NCI-H526 treated with DMSO at 0.1 percent for 48 hours (cell line): ENCODE measurements at regions not wholly inside any gene's neighbourhood (a gene's known extent, or its start where the extent isn't known, plus 50 kb on each side); places are given as distances from the start of the nearest gene placed in this dataset.
"Not testable (repeated sequence)": the region's sequence is repeated elsewhere in the genome, so short reads cannot be mapped to it uniquely, and the experiment has no call there.

ENCODE experiments used
- DNase-seq: peaks from one replicate; lab custom pipeline; 2025; lab: John Stamatoyannopoulos, UW

DNA sequence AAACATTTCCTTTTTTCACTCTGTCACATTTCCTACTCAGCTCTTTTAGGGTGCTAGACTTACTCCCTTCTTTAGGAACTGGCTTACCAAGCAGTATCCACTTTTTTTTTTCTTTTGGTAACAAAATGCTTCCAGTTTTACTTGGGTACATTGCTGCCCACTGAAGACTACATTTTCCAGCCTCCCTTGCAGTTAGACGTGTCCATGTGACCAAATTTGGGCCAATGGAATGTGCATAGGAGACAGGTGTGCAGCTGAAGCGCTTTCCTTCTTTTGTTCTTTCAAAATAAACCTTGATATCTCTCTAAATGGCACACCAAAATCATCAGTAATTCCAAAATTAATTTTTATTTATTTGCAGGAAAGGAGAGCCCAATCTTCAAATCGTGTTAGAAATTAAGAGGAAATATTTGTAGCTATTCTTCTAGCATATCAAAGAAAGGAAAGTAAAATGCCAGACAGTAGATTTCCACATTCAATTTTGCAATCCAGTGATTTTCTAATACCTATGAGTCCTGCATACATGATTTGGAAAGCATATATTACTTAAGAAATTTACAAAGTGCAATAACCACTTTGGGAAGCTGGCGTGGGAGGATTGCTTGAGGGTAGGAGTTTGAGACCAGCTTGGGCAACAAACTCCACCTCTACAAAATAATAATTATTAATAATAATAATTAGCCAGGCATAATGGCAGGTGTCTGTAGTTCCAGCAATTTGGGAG, 422.0 kb upstream of the FRG2C start:
- DNase-seq: no peak

DNA sequence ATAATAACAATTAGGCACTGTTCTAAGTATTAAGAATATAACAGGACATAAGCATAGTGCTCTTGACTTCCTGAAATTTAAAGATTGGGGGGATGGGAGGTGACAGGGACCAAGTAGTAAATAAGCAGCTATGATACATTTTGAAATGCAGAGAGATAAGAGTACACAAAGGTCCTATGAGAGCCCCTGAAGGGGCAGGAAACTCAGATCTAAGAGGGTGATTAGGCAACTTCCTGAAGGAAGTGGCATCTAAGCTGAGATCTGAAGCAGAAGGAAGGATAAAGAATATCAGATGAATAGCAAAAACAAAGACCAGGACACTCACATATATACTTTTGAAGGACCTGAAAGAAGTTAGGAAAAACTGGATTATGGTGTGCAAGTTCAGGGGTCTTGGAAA, 415.2 kb upstream of the FRG2C start:
- no peak for DNase-seq

- DNase-seq: no peak
These were observed 409.4 kb upstream of the FRG2C start for GRCh38 chr3:75254685-75255084.

- DNase-seq: not testable (repeated sequence)
These were observed 405.1 kb upstream of the FRG2C start for GRCh38 chr3:75258825-75259683.

GRCh38 chr3:75260975-75261374, 403.2 kb upstream of the FRG2C start:
- DNase-seq: not testable (repeated sequence)

- no peak for DNase-seq
These were observed 401.5 kb upstream of the FRG2C start for GRCh38 chr3:75262661-75263060.

GRCh38 chr3:75265897-75266296, 398.2 kb upstream of the FRG2C start:
- no peak for DNase-seq

DNA sequence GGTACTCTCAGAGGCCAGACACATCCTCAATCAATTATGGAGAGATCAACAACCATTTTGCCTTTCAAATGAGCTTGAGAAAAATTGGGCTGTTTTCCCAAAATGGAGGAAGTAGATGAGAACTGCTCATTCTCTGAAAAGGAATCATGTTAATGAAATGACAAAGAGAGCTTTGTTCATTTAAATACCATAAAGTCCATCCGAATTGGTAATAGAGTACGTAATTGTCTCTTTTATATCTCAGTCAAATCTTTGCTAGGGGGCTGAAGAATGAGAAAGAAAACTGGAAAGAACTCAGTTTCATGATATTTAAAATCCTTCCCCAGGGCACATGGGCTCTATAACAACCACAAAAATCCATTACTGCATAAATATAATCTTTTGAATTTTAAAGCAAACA, 395.6 kb upstream of the FRG2C start:
- DNase-seq: not testable (repeated sequence)

- DNase-seq: not testable (repeated sequence)
These were observed 391.9 kb upstream of the FRG2C start for GRCh38 chr3:75272237-75272636.

DNA sequence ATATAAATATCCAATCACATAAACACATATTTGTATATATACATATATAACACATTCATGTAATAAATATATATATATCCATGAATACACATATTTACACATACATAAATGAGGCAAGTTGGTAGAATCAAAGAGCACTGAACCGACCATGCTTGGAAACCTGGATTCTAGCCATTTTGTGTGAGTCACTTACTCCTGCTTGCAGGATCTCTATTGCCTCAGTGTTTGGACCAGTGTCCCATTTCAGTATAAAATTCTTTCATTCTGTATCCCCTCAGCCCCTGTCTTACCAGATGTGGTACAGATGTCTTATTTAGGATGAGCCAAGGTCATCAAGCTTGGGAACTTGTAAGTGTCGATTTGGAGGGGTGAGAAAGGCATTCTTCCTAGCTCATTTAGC, 391.4 kb upstream of the FRG2C start:
- DNase-seq: no peak

DNA sequence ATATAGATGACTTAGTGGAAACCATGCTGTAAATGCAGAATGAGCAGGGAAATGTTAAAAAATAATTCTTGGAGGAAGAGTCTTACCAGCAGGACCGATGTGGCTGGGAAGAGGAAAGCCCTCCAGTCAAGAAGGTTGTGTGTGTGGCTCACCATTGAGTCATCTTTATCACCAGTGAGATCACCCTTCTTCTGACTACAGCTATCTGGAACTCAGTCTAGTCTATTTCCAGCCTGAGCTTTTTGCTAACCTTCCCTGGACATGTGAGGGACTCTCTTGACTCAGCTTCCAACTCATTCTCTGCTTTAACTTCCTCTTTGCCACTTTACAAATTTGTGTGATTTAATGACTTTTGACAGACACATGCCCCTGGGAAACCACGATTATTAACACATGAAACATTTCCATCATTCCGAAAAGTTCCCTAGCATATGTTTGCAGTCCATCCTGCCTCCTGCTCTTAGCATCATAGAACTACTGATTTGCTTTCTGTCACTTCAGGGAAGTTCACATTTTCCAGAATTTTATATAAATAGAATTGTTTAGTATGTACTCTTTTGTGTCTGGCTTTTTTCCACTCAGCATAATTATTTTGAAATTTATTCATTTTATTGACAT, 378.5 kb upstream of the FRG2C start:
- DNase-seq: not testable (repeated sequence)

- DNase-seq: not testable (repeated sequence)
These were observed 375.1 kb upstream of the FRG2C start for GRCh38 chr3:75288972-75289574.

GRCh38 chr3:75294124-75294523, 370.0 kb upstream of the FRG2C start:
- no peak for DNase-seq

DNA sequence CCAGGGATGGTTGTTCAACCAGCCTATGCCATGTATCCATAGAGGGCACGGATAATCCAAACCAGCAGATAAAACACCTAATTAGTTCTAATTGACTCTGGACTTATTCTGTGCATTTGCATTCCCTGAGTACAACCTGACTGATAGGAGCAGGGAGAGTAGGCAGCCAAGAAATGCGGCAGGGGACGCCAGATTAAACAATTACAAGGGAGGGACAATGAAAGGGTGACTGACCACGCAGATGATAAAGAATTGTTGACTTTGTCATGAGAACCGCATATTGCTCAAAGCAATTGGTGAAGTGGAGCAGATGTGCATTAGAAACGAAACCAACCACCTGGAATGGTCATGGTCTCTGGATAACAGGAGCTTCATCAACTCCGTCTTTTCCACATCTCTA, 369.1 kb upstream of the FRG2C start:
- no peak for DNase-seq

GRCh38 chr3:75296858-75297257, 367.3 kb upstream of the FRG2C start:
- DNase-seq: no peak

DNA sequence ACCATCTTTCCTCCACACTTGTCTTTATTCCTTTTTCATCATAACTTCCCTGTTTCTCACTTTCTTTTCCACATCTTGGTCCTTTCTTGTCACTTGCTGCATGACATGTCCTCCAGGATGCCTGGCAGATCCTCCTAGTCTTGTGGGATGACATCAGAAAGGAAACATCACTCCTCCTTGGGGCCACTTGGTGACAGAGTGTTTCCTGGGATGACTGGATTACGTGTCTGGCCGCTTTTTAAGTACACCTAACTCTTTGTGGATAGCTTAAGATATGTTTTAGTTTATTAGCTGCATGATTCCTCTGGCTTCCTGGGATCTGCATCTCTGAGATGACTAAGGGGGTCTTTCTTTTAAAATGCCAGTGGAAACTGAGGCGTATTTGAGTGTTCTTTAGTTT, 363.5 kb upstream of the FRG2C start:
- DNase-seq: no peak

- DNase-seq: not testable (repeated sequence)
These were observed 363.1 kb upstream of the FRG2C start for GRCh38 chr3:75301050-75301449.

GRCh38 chr3:75303741-75304140, 360.4 kb upstream of the FRG2C start:
- DNase-seq: no peak

DNA sequence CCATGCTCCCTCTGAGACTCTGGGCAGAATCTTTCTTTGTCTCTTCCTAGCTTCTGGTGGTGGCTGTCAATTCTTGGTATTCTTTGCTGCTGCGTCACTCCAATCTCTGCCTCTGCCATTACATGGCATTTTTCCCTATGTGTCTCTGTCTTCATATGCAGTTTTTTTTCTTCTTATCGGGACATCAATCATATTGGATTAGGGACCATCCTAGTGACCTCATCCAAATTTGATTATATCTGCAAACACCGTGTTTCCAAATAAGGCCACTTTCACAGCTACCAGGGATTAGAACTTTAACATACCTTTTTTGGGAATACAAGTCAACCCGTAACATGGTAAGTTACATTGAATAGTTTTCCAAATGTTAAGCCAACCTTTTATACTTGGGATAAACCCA, 358.2 kb upstream of the FRG2C start:
- no peak for DNase-seq

DNA sequence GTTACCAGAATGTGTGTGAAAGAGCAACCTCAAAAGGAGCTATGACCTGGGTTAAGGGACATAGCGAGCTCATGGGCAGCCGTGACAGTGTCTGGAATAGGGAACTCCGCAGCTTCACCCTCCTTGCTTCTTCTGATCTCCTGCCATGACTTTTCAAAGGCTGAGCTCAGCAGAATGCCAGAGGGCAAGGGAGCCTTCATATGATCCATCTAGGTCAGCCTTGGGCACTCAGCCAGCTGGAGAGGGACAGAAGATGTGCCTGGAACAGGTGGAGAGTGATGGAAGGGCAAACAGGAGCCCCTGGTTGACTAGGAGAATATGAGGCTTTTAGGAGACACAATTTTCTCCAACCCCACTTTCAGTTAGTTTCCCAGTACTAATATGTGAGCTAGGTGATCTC, 352.8 kb upstream of the FRG2C start:
- not testable (repeated sequence) for DNase-seq

- not testable (repeated sequence) for DNase-seq
These were observed 351.7 kb upstream of the FRG2C start for GRCh38 chr3:75312469-75312868.

DNA sequence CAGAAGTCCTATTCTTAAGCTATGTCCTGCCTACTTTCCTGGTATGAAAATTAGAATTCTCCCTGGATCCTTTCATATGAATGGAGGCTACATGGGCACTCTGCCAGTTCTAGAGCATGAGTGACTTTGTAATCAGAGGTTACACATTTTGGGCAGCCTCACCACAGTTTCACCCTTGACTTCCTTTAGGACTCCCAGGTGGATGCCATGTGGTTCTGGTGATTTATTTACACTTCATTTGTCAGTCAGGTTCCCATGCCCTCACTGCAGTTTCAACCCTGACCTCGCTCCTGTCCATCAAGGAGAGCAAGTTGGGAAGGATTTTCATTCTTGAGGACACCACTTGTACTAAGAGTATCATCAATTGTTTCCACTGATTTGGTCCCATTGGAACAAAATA, 344.4 kb upstream of the FRG2C start:
- DNase-seq: not testable (repeated sequence)
